Left ventricle myocardium inferior (tissue), 1 donor: ENCODE measurements at regions not wholly inside any gene's neighbourhood (a gene's known extent, or its start where the extent isn't known, plus 50 kb on each side); places are given as distances from the start of the nearest gene placed in this dataset.
A peak's percentile ranks its signal among the peaks of the same experiment; 100 is the strongest.

Experiments
- DNase-seq: peaks from one replicate; pipeline ENCODE4 v3.0.0-alpha.2; 2020
- H3K27ac ChIP-seq: fragments of 200-600 bp; replicated peaks from 2 replicates; pipeline ENCODE4 v1.8.0; 2021
- H3K27me3 ChIP-seq: fragments of 200-600 bp; 2 replicates; pipeline ENCODE4 v1.8.0; 2021; ENCODE audit warnings: low read depth
- H3K36me3 ChIP-seq: fragments of 200-600 bp; 2 replicates; pipeline ENCODE4 v1.8.0; 2021
- H3K4me1 ChIP-seq: fragments of 200-600 bp; 2 replicates; pipeline ENCODE4 v1.8.0; 2021
- H3K4me3 ChIP-seq: fragments of 200-600 bp; 2 replicates; pipeline ENCODE4 v1.8.0; 2021; ENCODE audit warnings: mild to moderate bottlenecking, moderate library complexity
- H3K9me3 ChIP-seq: fragments of 200-600 bp; replicated peaks from 2 replicates; pipeline ENCODE4 v1.8.0; 2021
- CTCF ChIP-seq: fragments of 200-600 bp; IDR thresholded peaks from 2 replicates; pipeline ENCODE4 v1.8.0; 2021; ENCODE audit warnings: antibody characterized with exemption, mild to moderate bottlenecking, borderline replicate concordance
- intact Hi-C: fragments of 100-400 bp; cut with micrococcal nuclease; formaldehyde crosslinking; loops from one replicate; pipeline ENCODE4 v1.11.0; 2022
- donor health status: DM: no; HTN: yes; CAD: no; lungs with severe emphysema.

- no peak for TF ChIP-seq CTCF
- Histone ChIP-seq H3K9me3 (peaks cover 8% of the 10 kb centered on the region), H3K4me3 (peak overlapping the region; percentile 25), H3K27ac (peak overlapping the region; percentile 84), H3K4me1 (peaks cover 60% of the 10 kb centered on the region), H3K36me3 (no peaks in the 10 kb centered on the region), H3K27me3 (no peaks in the 10 kb centered on the region)
- peak; percentile 53 for DNase-seq
- intact Hi-C loops: no loop called here
Observed at GRCh38 chr3:194867270-194867983, 181.7 kb downstream of the FAM43A start.

GRCh38 chr3:194868831-194869230 lies 183.1 kb downstream of the FAM43A start:
- peaks cover 65% of the 10 kb centered on the region for H3K4me1 ChIP-seq
- no peaks in the 10 kb centered on the region for H3K36me3 ChIP-seq
- intact Hi-C loops: no loop called here
- DNase-seq: no peak
- no peak for TF ChIP-seq CTCF
- no peak overlapping the region for H3K27ac ChIP-seq
- peaks cover 8% of the 10 kb centered on the region for H3K9me3 ChIP-seq
- H3K4me3 ChIP-seq: no peak overlapping the region
- no peaks in the 10 kb centered on the region for H3K27me3 ChIP-seq

- intact Hi-C loops: no loop called here
- no peaks in the 10 kb centered on the region for H3K27me3 ChIP-seq
- DNase-seq: no peak
- H3K36me3 ChIP-seq: no peaks in the 10 kb centered on the region
- no peak for TF ChIP-seq CTCF
- H3K9me3 ChIP-seq: peaks cover 8% of the 10 kb centered on the region
- peaks cover 60% of the 10 kb centered on the region for H3K4me1 ChIP-seq
- H3K27ac ChIP-seq: peak overlapping the region; percentile 83
- no peak overlapping the region for H3K4me3 ChIP-seq
Observed at GRCh38 chr3:194869482-194870169, 183.9 kb downstream of the FAM43A start.

GRCh38 chr3:194870394-194871110 lies 184.9 kb downstream of the FAM43A start:
- no peaks in the 10 kb centered on the region for H3K27me3 ChIP-seq
- H3K36me3 ChIP-seq: no peaks in the 10 kb centered on the region
- peaks cover 8% of the 10 kb centered on the region for H3K9me3 ChIP-seq
- peak overlapping the region; percentile 83 for H3K27ac ChIP-seq
- intact Hi-C loops: no loop called here
- TF ChIP-seq CTCF: no peak
- H3K4me3 ChIP-seq: no peak overlapping the region
- H3K4me1 ChIP-seq: peaks cover 51% of the 10 kb centered on the region
- DNase-seq: no peak

GRCh38 chr3:194871143-194871863 lies 185.6 kb downstream of the FAM43A start:
- peaks cover 8% of the 10 kb centered on the region for H3K9me3 ChIP-seq
- H3K27me3 ChIP-seq: no peaks in the 10 kb centered on the region
- H3K4me1 ChIP-seq: peaks cover 48% of the 10 kb centered on the region
- peak overlapping the region; percentile 83 for H3K27ac ChIP-seq
- DNase-seq: peak; percentile 53
- no peak overlapping the region for H3K4me3 ChIP-seq
- TF ChIP-seq CTCF: no peak
- H3K36me3 ChIP-seq: no peaks in the 10 kb centered on the region
- intact Hi-C loops: no loop called here
